ENCODE measurements at regions not wholly inside any gene's neighbourhood (a gene's known extent, or its start where the extent isn't known, plus 50 kb on each side); places are given as distances from the start of the nearest gene placed in this dataset.

DNA sequence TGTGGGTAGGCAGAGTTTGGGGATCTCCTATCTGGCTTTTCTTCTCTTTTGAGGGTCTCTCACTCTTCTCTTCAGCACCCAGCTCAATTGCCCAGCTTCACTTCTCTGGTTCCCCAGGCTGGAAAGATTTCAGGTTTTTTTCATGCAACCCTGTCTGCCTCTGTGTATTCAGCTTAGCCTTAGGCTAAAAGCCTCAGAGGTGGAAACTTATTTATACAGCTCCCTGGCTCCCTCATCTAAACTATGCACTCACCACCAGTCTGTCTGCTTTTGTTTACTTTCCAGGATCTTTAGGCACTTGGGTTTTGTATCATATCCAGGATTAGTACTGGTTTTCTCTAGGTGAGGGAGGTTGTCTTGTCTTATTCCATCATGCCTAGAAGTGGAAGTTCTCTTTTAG, 540.2 kb upstream of the TRPC7 start:
- TF ChIP-seq TAF1 (IDR thresholded peaks at IDR 0.05; ENCODE audit: borderline replicate concordance, insufficient read depth, low read length) (no peak), FOXP2 (optimal IDR thresholded peaks at IDR 0.05; ENCODE audit: borderline replicate concordance, extremely low read depth, extremely low read length, insufficient read depth) (no peak), POLR2AphosphoS5 (IDR thresholded peaks at IDR 0.05; ENCODE audit: low read depth, low read length) (no peak), SIN3A (IDR thresholded peaks at IDR 0.05; ENCODE audit: borderline replicate concordance, insufficient read depth, low read length) (no peak)
- TF ChIP-seq, protein P1, sequence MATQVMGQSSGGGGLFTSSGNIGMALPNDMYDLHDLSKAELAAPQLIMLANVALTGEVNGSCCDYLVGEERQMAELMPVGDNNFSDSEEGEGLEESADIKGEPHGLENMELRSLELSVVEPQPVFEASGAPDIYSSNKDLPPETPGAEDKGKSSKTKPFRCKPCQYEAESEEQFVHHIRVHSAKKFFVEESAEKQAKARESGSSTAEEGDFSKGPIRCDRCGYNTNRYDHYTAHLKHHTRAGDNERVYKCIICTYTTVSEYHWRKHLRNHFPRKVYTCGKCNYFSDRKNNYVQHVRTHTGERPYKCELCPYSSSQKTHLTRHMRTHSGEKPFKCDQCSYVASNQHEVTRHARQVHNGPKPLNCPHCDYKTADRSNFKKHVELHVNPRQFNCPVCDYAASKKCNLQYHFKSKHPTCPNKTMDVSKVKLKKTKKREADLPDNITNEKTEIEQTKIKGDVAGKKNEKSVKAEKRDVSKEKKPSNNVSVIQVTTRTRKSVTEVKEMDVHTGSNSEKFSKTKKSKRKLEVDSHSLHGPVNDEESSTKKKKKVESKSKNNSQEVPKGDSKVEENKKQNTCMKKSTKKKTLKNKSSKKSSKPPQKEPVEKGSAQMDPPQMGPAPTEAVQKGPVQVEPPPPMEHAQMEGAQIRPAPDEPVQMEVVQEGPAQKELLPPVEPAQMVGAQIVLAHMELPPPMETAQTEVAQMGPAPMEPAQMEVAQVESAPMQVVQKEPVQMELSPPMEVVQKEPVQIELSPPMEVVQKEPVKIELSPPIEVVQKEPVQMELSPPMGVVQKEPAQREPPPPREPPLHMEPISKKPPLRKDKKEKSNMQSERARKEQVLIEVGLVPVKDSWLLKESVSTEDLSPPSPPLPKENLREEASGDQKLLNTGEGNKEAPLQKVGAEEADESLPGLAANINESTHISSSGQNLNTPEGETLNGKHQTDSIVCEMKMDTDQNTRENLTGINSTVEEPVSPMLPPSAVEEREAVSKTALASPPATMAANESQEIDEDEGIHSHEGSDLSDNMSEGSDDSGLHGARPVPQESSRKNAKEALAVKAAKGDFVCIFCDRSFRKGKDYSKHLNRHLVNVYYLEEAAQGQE (IDR thresholded peaks at IDR 0.05; ENCODE audit: insufficient read depth in 1 of 2, low read depth in 2 of 2, low read length in 2 of 2): no peak

DNA sequence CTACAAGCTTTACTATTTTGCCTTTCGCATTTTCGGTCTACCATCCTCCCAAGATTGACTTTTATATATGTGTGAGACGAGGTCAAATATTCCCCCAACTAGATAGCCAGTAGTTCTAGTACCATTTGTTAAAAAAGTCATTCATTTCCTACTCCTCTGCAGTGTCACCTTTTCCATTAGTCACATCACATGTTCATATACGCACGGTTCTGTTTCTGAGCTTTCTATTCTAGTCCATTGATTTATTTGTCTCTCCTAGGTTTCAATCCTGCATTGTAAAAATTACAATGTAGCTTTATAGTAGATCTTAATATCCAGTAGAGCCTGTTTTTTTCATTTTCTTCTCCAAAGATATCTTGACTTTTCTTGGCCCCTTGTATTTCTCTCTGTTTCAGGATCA, 528.7 kb upstream of the TRPC7 start:
- no peak for TF ChIP-seq TAF1 (IDR thresholded peaks at IDR 0.05; ENCODE audit: borderline replicate concordance, insufficient read depth, low read length)
- TF ChIP-seq SIN3A (IDR thresholded peaks at IDR 0.05; ENCODE audit: borderline replicate concordance, insufficient read depth, low read length): no peak
- TF ChIP-seq, protein P1 (IDR thresholded peaks at IDR 0.05; ENCODE audit: insufficient read depth in 1 of 2, low read depth in 2 of 2, low read length in 2 of 2): no peak
- no peak for TF ChIP-seq POLR2AphosphoS5 (IDR thresholded peaks at IDR 0.05; ENCODE audit: low read depth, low read length)
- no peak for TF ChIP-seq FOXP2 (optimal IDR thresholded peaks at IDR 0.05; ENCODE audit: borderline replicate concordance, extremely low read depth, extremely low read length, insufficient read depth)

DNA sequence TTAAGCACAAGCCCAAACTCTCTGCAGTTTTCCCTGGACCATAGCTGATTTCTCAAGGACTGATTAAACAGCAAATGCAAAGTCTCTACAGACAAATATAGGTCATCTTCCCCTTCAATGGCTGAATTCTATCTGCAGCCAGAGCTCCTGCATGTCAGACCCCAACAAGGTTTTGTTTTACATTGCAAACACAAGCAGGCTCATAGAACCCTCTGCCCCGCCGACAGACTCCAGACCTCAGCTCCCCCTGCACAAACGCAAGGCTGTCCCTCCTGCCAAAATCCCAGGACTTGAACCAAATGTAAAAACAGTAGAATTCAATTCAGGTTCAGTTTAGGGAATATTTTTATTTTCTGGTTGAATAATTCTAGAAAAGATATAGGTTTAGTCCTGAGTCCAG, 526.7 kb upstream of the TRPC7 start:
- TF ChIP-seq POLR2AphosphoS5 (IDR thresholded peaks at IDR 0.05; ENCODE audit: low read depth, low read length) (no peak), SIN3A (IDR thresholded peaks at IDR 0.05; ENCODE audit: borderline replicate concordance, insufficient read depth, low read length) (no peak), TAF1 (IDR thresholded peaks at IDR 0.05; ENCODE audit: borderline replicate concordance, insufficient read depth, low read length) (no peak), FOXP2 (optimal IDR thresholded peaks at IDR 0.05; ENCODE audit: borderline replicate concordance, extremely low read depth, extremely low read length, insufficient read depth) (no peak)
- TF ChIP-seq, protein P1 (IDR thresholded peaks at IDR 0.05; ENCODE audit: insufficient read depth in 1 of 2, low read depth in 2 of 2, low read length in 2 of 2): no peak

DNA sequence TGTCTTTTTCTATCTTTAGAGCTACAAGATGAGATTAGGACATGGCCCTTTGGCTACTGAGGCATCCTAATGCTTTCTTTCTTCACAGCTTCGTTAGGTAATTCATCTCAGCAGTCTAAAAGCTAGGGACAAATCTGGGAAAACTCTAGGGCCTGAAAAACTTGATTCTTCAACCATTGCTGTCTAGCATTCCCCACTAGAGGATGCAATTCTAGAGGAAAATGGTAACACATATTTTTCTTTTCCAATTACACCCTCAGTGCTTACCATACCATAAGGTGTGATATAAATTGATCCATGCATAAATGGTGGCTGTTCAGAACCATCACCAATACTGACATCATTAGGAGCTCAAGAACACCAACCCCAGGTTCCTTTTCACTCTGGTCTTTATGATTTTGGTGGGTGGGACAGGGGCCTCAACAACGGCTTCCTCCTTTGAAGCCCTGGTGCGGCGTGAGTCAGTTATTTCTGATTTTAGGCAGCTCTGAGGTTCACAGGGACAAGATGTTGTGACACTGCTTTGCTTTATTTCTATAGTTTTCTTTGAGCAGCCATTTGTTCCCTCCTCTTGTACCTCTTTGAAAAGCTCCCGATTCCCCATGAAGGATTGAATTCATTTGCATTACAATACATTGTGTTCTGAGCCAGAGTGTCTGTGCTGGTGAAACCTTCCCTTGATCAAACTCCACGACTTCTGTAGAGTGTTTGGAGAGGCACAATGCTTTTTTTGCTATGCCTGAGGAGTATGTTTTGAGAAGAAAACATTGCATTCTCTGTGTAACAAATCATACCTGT, 526.0 kb upstream of the TRPC7 start:
- TF ChIP-seq SIN3A (IDR thresholded peaks at IDR 0.05; ENCODE audit: borderline replicate concordance, insufficient read depth, low read length) (no peak), POLR2AphosphoS5 (IDR thresholded peaks at IDR 0.05; ENCODE audit: low read depth, low read length) (no peak), FOXP2 (optimal IDR thresholded peaks at IDR 0.05; ENCODE audit: borderline replicate concordance, extremely low read depth, extremely low read length, insufficient read depth) (no peak), TAF1 (IDR thresholded peaks at IDR 0.05; ENCODE audit: borderline replicate concordance, insufficient read depth, low read length) (no peak)
- TF ChIP-seq, protein P1 (IDR thresholded peaks at IDR 0.05; ENCODE audit: insufficient read depth in 1 of 2, low read depth in 2 of 2, low read length in 2 of 2): no peak
